ENCODE measurements at regions not wholly inside any gene's neighbourhood (a gene's known extent, or its start where the extent isn't known, plus 50 kb on each side); places are given as distances from the start of the nearest gene placed in this dataset.

- TF ChIP-seq CTCF (IDR thresholded peaks at IDR 0.05) (no peak), POLR2A (IDR thresholded peaks at IDR 0.05) (no peak), POLR2AphosphoS5 (IDR thresholded peaks at IDR 0.05) (no peak), EP300 (IDR thresholded peaks at IDR 0.05) (no peak)
Measured at GRCh38 chr2:57692395-57692794, 354.2 kb upstream of the VRK2 start.
